UCSD-AML1 (cell line): ENCODE measurements at regions not wholly inside any gene's neighbourhood (a gene's known extent, or its start where the extent isn't known, plus 50 kb on each side); places are given as distances from the start of the nearest gene placed in this dataset.

Experiments
- DNase-seq: peaks from one replicate; lab custom pipeline; 2025; ENCODE audit not compliant: unreplicated experiment; lab: John Stamatoyannopoulos, UW

- DNase-seq = no peak
These were observed 119.7 kb downstream of the CD47 start for GRCh38 chr3:107970993-107971580.

GRCh38 chr3:107969994-107970819 is 120.6 kb downstream of the CD47 start:
- no peak for DNase-seq

- no peak for DNase-seq
These were observed 121.3 kb downstream of the CD47 start for GRCh38 chr3:107969525-107969924.

- no peak for DNase-seq
These were observed 124.6 kb downstream of the CD47 start for GRCh38 chr3:107966276-107966675.

- no peak for DNase-seq
These were observed 125.6 kb downstream of the CD47 start for GRCh38 chr3:107965136-107965655.

- DNase-seq = no peak
These were observed 127.2 kb downstream of the CD47 start for GRCh38 chr3:107963581-107963980.

GRCh38 chr3:107962946-107963345 is 127.9 kb downstream of the CD47 start:
- DNase-seq = no peak

- no peak for DNase-seq
These were observed 128.8 kb downstream of the CD47 start for GRCh38 chr3:107962037-107962436.

GRCh38 chr3:107959550-107960154 is 131.2 kb downstream of the CD47 start:
- DNase-seq = no peak

- no peak for DNase-seq
These were observed 132.7 kb downstream of the CD47 start for GRCh38 chr3:107958146-107958545.

GRCh38 chr3:107956991-107957900 is 133.6 kb downstream of the CD47 start:
- DNase-seq = no peak

- no peak for DNase-seq
These were observed 136.0 kb downstream of the CD47 start for GRCh38 chr3:107954845-107955244.

GRCh38 chr3:107953722-107954121 is 137.1 kb downstream of the CD47 start:
- peak; percentile 9 for DNase-seq

- no peak for DNase-seq
These were observed 139.7 kb downstream of the CD47 start for GRCh38 chr3:107951126-107951525.

- no peak for DNase-seq
These were observed 140.4 kb downstream of the CD47 start for GRCh38 chr3:107950417-107950816.

GRCh38 chr3:107949394-107949970 is 141.3 kb downstream of the CD47 start:
- no peak for DNase-seq

GRCh38 chr3:107947203-107947602 is 143.6 kb downstream of the CD47 start:
- DNase-seq = no peak

- no peak for DNase-seq
These were observed 144.1 kb downstream of the CD47 start for GRCh38 chr3:107946700-107947099.

- no peak for DNase-seq
These were observed 145.3 kb downstream of the CD47 start for GRCh38 chr3:107945417-107946094.
